SIG-M5 (cell line): ENCODE measurements at regions not wholly inside any gene's neighbourhood (a gene's known extent, or its start where the extent isn't known, plus 50 kb on each side); places are given as distances from the start of the nearest gene placed in this dataset.

ENCODE experiments used
- DNase-seq: peaks from one replicate; lab custom pipeline; 2025; lab: John Stamatoyannopoulos, UW

- no peak for DNase-seq
Observed at GRCh38 chr14:87233806-87234384, 759.1 kb downstream of the GALC start.

- no peak for DNase-seq
Observed at GRCh38 chr14:87233266-87233665, 759.7 kb downstream of the GALC start.

DNA sequence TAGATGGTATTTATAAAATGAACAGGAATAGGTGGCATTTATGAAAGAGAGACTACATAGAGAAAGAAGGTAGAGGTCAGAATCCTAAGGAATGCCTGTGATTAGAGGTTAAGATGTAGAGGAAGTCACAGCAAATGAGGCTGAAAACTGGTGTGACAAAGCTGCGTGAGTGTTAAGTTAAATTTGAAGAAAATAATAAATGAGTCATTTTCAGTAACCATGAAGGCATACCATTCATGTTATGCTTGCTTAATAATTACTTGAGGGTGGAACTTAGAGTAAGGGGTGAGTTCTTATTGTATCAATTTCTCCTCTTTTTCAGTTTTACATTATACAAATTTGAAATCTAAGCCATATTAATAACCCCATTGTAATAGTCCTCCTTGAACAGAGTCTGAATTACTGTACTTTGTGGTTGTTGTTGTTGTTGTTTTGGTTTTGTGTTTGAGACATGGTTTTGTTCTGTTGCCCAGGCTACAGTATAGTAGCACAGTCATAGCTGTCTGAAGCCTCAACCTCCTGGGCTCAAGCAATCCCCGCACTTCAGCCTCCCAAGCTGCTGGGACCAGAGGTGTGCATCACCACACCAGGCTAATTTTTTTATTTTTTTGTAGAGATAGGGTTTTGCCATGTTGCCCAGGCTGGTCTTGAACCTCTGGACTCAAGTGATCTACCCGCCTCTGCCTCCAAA lies 761.5 kb downstream of the GALC start:
- no peak for DNase-seq

DNA sequence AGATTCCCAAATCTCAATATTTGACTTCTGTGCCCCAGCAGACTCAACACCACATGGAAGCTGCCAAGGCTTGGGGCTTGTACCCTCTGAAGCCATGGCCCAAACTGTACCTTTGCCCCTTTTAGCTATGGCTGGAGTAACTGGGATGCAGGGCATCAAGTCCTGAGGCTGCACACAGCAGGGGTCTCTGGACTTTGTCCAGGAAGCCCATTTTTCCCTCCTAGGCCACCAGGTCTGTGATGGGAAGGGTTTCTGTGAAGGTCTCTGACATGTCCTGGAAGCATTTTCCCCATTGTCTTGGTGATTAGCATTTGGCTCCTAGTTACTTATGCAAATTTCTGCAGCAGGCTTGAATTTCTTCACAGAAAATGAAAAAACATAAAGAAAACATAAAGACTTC lies 762.3 kb downstream of the GALC start:
- no peak for DNase-seq

- DNase-seq, result no peak
Observed at GRCh38 chr14:87229131-87229530, 763.9 kb downstream of the GALC start.

- DNase-seq, result no peak
Observed at GRCh38 chr14:87217023-87217422, 776.0 kb downstream of the GALC start.

DNA sequence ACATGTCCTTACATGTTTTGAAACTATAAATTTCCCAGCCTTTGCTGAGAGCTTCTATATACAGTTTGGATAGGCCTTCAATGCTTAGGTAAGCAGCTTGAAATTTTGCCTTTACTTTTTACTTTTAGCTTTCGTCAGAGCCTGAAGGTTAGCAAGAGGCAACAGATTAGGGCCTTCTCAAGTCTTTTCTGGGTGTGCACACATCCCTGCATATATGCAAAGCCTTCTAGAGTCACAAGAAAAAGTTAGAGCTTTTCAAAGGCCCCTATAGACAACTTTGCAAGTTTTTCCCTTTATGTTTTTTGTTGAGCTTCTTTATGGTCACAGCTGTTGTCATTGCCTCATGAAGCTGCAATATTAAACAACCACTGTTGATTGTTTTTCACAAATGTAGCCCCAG lies 778.4 kb downstream of the GALC start:
- no peak for DNase-seq

GRCh38 chr14:87207756-87208155 lies 785.2 kb downstream of the GALC start:
- no peak for DNase-seq

GRCh38 chr14:87205811-87206210 lies 787.2 kb downstream of the GALC start:
- DNase-seq, result no peak

- DNase-seq, result no peak
Observed at GRCh38 chr14:87203346-87203745, 789.6 kb downstream of the GALC start.

DNA sequence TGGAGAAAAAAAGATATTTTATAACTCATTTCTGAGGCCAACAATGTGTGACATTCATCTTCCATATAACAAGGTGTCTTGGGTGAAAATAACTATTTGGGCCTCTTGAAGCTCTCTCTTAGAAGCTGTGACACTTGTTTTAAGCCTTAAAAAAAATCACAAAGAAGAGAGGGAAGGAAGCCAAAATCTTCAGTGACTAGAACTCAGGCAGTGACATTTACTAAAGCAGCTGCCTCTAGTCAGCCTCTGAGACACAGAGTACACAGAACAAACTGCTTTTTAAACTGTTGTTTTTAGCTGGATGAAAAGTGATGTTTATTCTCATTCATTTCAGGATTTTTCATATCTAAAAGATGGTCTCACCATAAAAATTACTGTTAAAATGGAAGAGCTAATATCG lies 793.6 kb downstream of the GALC start:
- DNase-seq, result no peak

DNA sequence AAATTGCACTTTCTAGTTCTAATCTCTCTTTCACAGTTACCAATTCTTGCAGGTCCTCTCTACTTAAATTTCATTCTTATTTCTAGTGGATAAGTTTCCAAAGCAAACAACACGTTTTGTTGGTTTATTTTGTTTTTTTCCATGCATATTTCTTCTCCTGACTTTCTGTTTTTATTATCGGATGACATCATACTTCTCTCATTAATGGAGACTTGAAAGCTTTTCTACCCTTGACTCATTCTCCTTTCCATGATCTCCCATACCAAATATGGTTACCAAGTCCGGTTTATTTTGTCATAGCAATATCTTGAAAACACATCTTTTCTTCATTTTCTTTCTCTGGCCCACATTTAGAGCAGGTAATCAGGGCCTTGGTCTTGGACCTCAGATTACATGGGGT lies 796.5 kb downstream of the GALC start:
- DNase-seq, result no peak

GRCh38 chr14:87187786-87188185 lies 805.2 kb downstream of the GALC start:
- DNase-seq, result no peak

GRCh38 chr14:87186737-87187136 lies 806.2 kb downstream of the GALC start:
- DNase-seq, result no peak

- no peak for DNase-seq
Observed at GRCh38 chr14:87185961-87186560, 806.9 kb downstream of the GALC start.

DNA sequence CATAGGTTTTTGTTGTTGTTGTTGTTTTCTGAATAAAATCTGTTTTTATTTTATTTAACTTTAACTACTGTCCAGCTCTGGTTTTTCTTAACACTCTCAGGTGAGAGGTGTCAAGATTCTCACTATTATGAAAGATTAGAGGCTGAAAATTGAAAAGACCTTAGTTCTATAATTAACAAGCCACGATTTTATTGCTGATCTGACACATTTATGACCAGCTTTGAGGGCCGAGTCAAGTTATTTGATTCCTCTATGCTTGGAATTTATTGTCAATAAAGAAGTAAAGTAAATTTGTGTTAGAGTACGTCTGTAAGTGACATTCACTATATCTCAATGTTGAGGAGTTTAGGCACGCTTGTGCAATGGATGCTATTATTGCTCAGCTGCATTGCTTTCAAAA lies 808.8 kb downstream of the GALC start:
- no peak for DNase-seq

GRCh38 chr14:87181288-87181687 lies 811.7 kb downstream of the GALC start:
- DNase-seq, result no peak

DNA sequence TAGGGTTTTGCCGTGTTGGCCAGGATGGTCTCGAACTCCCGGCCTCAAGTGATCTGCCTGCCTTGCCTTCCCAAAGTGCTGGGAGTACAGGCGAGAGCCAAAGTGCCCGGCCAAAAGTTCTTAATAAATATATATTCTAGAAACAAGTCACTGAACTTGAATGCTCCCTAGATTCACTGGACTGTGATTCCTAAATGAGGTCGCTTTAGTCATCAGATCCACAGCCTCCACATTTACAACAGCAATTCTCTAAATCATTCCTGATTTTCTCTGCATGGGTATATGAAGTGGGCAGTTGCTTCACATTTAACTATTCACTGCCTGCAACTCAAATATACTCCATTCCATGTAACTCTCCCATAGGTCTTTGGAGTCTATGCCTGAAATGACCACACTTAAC lies 813.0 kb downstream of the GALC start:
- DNase-seq, result no peak

DNA sequence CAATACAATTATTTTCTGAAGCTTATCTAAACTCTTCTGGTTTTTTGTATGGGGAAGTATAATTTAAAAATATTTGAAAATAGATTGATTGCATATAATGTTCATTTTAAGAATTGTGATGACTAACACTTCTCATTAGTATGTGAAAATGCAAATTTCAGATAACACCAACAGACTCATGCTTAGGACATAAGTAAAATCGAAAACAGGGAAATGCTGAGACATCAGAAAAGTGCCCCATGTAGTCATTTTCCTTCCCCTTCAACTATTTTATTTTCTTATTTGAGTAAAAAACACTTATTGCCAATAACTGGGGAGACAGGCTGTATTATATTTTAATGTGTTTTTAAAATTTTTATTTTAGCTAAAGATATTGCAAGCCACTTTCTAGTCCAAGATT lies 814.7 kb downstream of the GALC start:
- DNase-seq, result no peak

DNA sequence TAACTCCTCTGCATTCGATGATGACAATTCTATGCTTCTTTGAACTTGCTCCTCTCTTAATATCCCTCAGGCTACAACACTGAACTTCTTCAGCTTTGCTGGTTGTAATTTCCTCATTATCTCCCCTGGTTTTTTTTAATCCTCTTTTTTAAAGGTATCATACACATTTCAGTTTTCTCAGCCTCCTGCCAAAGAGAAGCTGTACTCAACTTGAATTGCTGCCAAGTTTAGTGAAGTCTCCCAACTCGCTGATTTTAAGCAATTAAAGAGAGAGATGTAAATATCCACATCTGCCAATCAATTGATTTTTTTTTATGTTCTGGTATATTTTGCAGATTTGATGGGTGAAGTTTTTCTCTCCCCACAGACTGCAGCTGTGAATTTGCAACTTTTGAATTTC lies 817.8 kb downstream of the GALC start:
- no peak for DNase-seq

DNA sequence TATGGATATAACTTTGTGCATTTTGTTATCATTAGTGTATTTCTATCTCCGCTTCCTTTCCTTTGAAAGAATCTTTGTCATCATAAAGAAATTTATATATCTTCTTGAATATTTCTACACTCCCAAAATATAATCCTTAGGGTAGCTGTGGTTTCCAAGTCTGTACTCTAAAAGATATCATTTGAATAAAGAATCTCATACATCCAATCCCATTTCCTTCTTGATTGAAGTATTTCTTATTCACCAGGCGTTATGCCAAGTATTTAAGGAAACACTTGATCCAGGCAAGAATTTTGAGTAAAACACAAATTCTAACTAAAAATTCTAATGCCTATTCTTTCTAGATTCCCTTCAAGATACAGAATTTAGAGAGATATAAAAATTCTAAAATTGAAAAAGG lies 821.8 kb downstream of the GALC start:
- no peak for DNase-seq

GRCh38 chr14:87170179-87170578 lies 822.8 kb downstream of the GALC start:
- no peak for DNase-seq

DNA sequence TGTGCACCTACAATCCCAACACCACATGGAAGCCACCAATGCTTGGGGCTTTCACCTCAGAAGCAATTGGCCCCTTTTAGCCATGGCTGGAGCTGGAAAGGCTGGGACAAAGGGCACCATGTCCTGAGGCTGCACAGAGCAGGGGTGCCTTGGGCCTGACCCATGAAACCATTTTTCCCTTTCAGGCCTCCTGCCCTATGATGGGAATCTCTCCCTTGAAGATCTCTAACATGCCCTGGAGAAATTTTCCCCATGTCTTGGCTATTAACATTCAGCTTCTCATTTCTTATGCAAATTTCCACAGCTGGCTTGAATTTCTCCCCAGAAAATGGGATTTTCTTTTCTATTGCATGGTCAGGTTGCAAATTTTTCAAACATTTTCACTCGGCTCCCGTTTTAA lies 823.6 kb downstream of the GALC start:
- DNase-seq, result no peak

DNA sequence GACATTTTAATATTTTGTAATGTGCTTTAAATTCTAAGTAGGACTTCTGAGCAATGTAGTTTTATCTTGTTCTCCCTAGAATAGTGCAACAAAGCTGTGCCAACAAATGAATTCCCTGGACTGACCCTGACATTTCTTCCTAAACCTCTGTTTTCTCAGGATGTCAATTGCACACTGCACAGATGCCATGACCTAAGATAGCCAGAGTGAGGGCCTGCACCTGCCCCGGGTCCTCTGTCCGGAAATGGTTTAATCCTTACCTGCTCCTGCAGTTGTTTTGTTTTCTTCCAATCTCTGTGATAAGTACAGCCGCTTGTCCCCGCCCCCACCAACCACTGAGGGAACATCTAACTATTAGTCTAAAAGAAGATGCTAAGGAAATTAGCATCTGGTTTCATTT lies 831.5 kb downstream of the GALC start:
- DNase-seq, result no peak
